ENCODE measurements at regions not wholly inside any gene's neighbourhood (a gene's known extent, or its start where the extent isn't known, plus 50 kb on each side); places are given as distances from the start of the nearest gene placed in this dataset.
A peak's percentile ranks its signal among the peaks of the same experiment; 100 is the strongest.

- DNase-seq (no peak), ATAC-seq (no peak)
- H3K4me1 ChIP-seq, result no peaks in the 10 kb centered on the region
- no peak overlapping the region for H3K27ac ChIP-seq
- H3K27me3 ChIP-seq, result no peaks in the 10 kb centered on the region
- peak; percentile 59 for TF ChIP-seq CTCF (IDR thresholded peaks at IDR 0.05)
- H3K9me3 ChIP-seq, result no peaks in the 10 kb centered on the region
- no peak overlapping the region for H3K4me3 ChIP-seq
- H3K36me3 ChIP-seq, result no peaks in the 10 kb centered on the region
- intact Hi-C loops (cut with DNase I), result no loop called here
Observed at GRCh38 chr3:76585794-76586392, 454.0 kb upstream of the ROBO2 start.

GRCh38 chr3:76586471-76586870, 453.4 kb upstream of the ROBO2 start:
- no peak overlapping the region for H3K4me3 ChIP-seq
- DNase-seq (no peak), ATAC-seq (no peak)
- no peaks in the 10 kb centered on the region for H3K9me3 ChIP-seq
- H3K36me3 ChIP-seq, result no peaks in the 10 kb centered on the region
- intact Hi-C loops (cut with DNase I), result no loop called here
- no peak overlapping the region for H3K27ac ChIP-seq
- TF ChIP-seq CTCF (IDR thresholded peaks at IDR 0.05), result no peak
- no peaks in the 10 kb centered on the region for H3K27me3 ChIP-seq
- no peaks in the 10 kb centered on the region for H3K4me1 ChIP-seq

- no peak overlapping the region for H3K4me3 ChIP-seq
- no peak for TF ChIP-seq CTCF (IDR thresholded peaks at IDR 0.05)
- no peaks in the 10 kb centered on the region for H3K36me3 ChIP-seq
- H3K27me3 ChIP-seq, result no peaks in the 10 kb centered on the region
- no peaks in the 10 kb centered on the region for H3K4me1 ChIP-seq
- no peak for ATAC-seq
- intact Hi-C loops (cut with DNase I), result no loop called here
- H3K27ac ChIP-seq, result no peak overlapping the region
- no peak for DNase-seq
- H3K9me3 ChIP-seq, result no peaks in the 10 kb centered on the region
Observed at GRCh38 chr3:76610150-76610549, 429.7 kb upstream of the ROBO2 start.

GRCh38 chr3:76615719-76616118, 424.2 kb upstream of the ROBO2 start:
- H3K27ac ChIP-seq, result no peak overlapping the region
- H3K36me3 ChIP-seq, result no peaks in the 10 kb centered on the region
- intact Hi-C loops (cut with DNase I), result no loop called here
- no peaks in the 10 kb centered on the region for H3K27me3 ChIP-seq
- H3K4me3 ChIP-seq, result no peak overlapping the region
- H3K4me1 ChIP-seq, result no peaks in the 10 kb centered on the region
- DNase-seq (no peak), ATAC-seq (no peak)
- H3K9me3 ChIP-seq, result no peaks in the 10 kb centered on the region
- TF ChIP-seq CTCF (IDR thresholded peaks at IDR 0.05), result no peak

GRCh38 chr3:76624164-76624563, 415.7 kb upstream of the ROBO2 start:
- intact Hi-C loops (cut with DNase I), result no loop called here
- H3K27me3 ChIP-seq, result no peaks in the 10 kb centered on the region

More at GRCh38 chr3:76624164-76624563, 415.7 kb upstream of the ROBO2 start:
- Histone ChIP-seq H3K4me1 (no peaks in the 10 kb centered on the region), H3K36me3 (no peaks in the 10 kb centered on the region), H3K4me3 (no peak overlapping the region), H3K9me3 (no peaks in the 10 kb centered on the region), H3K27ac (no peak overlapping the region)
- DNase-seq, result no peak
- no peak for TF ChIP-seq CTCF (IDR thresholded peaks at IDR 0.05)
- no peak for ATAC-seq
